DLD1 (cell line): ENCODE measurements at regions not wholly inside any gene's neighbourhood (a gene's known extent, or its start where the extent isn't known, plus 50 kb on each side); places are given as distances from the start of the nearest gene placed in this dataset.

Experiments
- in situ Hi-C: cut with HindIII; loops from 2 replicates; pipeline ENCODE4 v1.10.0; 2017; ENCODE audit warnings: low sequenced_read_pairs

GRCh38 chr1:101652484-101652883 lies 344.2 kb downstream of the OLFM3 start:
- in situ Hi-C loops: no loop called here

DNA sequence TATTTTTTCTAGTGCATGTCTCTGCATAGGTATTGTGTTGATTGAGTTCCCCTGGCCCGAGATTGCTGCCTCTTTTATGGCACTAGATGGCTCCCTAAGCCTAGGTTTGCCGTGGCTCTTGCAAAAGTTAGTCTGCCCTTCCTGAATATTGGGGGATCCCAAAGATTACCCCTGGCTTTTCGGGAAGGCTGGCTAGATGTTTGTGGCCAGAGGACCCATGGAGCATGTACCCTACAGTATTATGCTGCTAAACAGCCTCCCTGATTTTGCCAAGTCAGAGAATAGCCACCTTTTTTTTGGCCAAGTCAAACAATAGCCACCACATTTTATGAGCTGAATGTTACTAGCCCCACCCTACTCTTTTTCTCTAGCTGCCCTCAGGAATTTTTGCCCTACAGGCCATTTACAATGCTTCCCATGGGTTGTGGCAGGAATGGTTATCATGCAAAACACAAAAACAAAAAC lies 343.2 kb downstream of the OLFM3 start:
- in situ Hi-C loops: no loop called here

GRCh38 chr1:101664726-101665125 lies 332.0 kb downstream of the OLFM3 start:
- in situ Hi-C loops: no loop called here

GRCh38 chr1:101667761-101668160 lies 329.0 kb downstream of the OLFM3 start:
- in situ Hi-C loops: no loop called here

- in situ Hi-C loops: no loop called here
Observed at GRCh38 chr1:101683136-101683535, 313.6 kb downstream of the OLFM3 start.

- in situ Hi-C loops: no loop called here
Observed at GRCh38 chr1:101683561-101683960, 313.2 kb downstream of the OLFM3 start.

DNA sequence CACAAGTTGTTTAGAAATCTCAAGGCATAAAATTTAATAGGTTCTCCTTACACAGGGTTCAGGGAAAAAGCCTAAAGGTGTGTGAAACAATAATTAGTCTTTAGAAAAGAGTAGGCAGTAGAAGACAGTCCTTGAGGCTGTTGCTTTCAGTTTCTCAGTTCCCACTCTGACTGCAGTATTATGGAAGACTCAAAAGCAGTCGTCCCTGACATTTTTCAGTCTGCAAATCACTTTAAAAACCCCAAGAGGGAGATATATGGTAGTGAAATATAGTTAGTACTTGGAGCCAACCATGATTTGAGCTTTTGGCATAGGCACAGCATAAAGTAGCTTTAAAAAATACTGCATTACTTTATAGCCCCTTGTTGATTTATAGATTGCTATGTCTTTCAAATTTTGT lies 299.7 kb downstream of the OLFM3 start:
- in situ Hi-C loops: no loop called here

DNA sequence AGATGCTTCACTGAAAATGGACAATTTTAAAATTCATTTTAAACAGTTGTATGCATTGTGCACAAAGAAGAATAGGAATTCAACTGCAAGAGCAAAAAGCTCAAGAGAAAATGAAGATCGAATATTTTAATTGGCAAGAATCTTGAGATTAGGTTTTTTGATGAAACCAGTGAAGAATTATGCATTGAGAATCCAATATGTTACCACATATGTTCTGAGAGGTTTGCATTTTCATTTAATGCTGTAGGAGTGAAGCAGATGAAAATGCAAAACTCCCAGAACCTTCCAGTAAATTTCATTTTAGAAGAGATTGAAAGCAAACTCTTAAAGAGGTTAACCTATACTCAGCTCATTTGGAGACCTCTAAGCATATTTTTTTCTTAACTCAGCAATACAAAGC lies 298.0 kb downstream of the OLFM3 start:
- in situ Hi-C loops: no loop called here

GRCh38 chr1:101704895-101705294 lies 291.8 kb downstream of the OLFM3 start:
- in situ Hi-C loops: no loop called here

GRCh38 chr1:101706366-101706765 lies 290.4 kb downstream of the OLFM3 start:
- in situ Hi-C loops: no loop called here

DNA sequence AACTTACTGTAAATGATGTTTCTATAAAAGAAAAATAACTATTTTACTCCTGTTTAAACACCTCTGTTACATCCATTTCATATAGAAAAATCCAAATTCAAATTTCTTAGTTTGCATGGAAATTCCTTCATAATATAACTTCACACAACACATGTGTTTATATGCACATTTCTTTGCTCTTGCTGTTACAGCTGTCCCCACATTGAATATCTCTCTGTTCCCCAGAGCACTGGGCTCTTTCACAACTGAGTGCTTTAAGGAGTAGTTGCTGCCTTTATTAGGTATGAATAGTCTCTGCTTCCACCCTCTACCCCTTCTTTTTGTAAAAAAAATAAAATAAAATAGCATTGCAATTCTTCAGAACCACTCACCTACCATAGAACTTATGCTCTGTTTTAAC lies 287.0 kb downstream of the OLFM3 start:
- in situ Hi-C loops: no loop called here

DNA sequence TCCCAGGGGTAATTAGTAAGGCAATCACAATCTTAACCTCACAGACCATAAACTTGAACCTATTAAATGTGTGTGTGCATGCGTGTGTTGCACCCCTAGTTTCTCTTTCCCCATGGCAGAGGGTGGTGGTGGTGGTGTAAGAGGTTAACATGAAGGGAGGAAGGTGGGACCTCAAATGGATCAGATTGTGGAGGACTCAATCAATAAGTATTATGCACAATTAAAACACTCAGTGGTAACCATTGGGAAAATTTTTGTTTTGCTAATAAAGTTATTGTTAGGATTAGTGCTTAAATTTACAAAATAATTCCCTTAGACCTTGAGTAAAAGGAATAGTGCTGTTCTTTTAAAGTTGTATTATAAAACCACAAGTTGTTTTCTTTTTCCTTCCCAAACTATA lies 283.0 kb downstream of the OLFM3 start:
- in situ Hi-C loops: no loop called here

- in situ Hi-C loops: no loop called here
Observed at GRCh38 chr1:101723415-101723814, 273.3 kb downstream of the OLFM3 start.

DNA sequence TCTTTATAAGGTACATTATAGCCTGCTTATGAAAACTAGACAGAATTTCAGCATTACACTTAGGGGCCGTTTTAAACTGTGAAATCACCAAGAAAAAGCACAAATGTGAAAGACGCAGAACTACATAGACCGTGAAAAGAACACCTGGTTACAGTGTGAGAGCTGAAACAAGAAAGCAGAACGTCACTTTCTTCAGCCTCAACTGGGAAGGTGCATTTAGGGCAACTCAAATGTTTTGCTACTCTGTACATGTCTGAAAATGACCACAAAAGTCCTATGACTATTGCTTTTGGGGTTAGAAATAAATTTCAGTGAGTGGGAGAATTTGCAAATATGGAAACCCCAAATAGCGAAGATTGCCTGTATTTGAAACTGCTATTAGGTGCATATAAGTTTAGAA lies 268.7 kb downstream of the OLFM3 start:
- in situ Hi-C loops: no loop called here

GRCh38 chr1:101730559-101730958 lies 266.2 kb downstream of the OLFM3 start:
- in situ Hi-C loops: no loop called here

GRCh38 chr1:101732261-101732660 lies 264.5 kb downstream of the OLFM3 start:
- in situ Hi-C loops: no loop called here

GRCh38 chr1:101733340-101733739 lies 263.4 kb downstream of the OLFM3 start:
- in situ Hi-C loops: no loop called here

GRCh38 chr1:101738475-101738874 lies 258.3 kb downstream of the OLFM3 start:
- in situ Hi-C loops: no loop called here

DNA sequence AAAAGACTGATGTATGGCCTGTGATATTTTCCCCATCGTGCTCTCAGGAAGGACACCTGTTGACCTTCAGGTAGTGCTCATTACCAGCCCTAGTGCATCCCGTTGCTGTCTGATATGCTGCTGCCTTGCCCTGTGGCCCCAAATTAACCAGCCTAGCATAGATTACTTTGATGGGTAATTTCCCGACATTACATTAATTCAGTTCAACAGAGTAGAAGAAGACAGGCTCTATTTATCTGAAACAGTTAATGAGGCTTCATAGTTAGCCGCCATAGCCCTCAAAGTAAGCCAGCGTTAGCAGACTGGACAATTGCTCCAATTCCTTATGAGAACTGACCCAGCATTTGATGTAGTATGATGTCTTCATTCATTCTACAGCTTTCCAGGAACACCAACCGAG lies 257.6 kb downstream of the OLFM3 start:
- in situ Hi-C loops: no loop called here

DNA sequence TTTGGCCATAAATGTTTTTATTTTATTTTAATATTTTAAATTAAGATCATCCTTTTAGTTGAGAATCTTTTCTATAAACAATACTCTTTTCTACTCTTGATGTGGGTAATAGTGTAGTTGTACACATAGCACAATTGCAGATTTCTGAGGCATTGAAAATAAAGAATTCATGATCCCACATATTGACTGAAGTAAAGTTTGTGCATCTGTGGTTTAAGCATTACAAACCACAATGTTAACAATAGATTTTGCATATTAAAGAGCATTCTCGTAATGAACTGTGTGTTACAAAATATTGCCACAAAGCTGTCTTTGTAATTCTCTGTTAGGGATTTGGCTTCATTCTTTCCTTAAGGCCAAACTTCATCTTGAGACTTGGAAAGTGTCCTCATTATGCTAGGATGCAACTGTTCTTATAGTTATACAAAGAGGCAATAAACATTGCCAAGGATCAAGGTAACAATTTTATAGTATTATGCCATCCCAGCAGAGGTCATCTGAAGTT lies 256.8 kb downstream of the OLFM3 start:
- in situ Hi-C loops: no loop called here

- in situ Hi-C loops: no loop called here
Observed at GRCh38 chr1:101741910-101742309, 254.8 kb downstream of the OLFM3 start.

GRCh38 chr1:101742509-101742908 lies 254.2 kb downstream of the OLFM3 start:
- in situ Hi-C loops: no loop called here

- in situ Hi-C loops: no loop called here
Observed at GRCh38 chr1:101745551-101746270, 251.0 kb downstream of the OLFM3 start.
